ENCODE measurements at regions not wholly inside any gene's neighbourhood (a gene's known extent, or its start where the extent isn't known, plus 50 kb on each side); places are given as distances from the start of the nearest gene placed in this dataset.

- peak in 1 of 2 donors; percentile 53 for DNase-seq
- H3K4me3 ChIP-seq, result no peak overlapping the region
- no peaks in the 10 kb centered on the region for H3K4me1 ChIP-seq
- H3K9me3 ChIP-seq, result no peaks in the 10 kb centered on the region
- no peaks in the 10 kb centered on the region for H3K27me3 ChIP-seq
- 53 to 75% (median 61%) methylated on average over 5 of the region's 5 CpGs for WGBS, 5 donors
- H3K36me3 ChIP-seq, result no peaks in the 10 kb centered on the region
- intact Hi-C loops (cut with DNase I; ENCODE audit: low total_unique reads), result no loop called here
- no peak for TF ChIP-seq POLR2A (IDR thresholded peaks at IDR 0.05)
- TF ChIP-seq POLR2AphosphoS5 (IDR thresholded peaks at IDR 0.05), result no peak
- no peak for TF ChIP-seq CTCF (IDR thresholded peaks at IDR 0.05)
- no peak for TF ChIP-seq EP300 (IDR thresholded peaks at IDR 0.05)
- H3K27ac ChIP-seq, result no peak overlapping the region
These were observed 312.5 kb upstream of the CHRM2 start for GRCh38 chr7:136555933-136556332.

GRCh38 chr7:136551618-136552017 lies 316.8 kb upstream of the CHRM2 start:
- DNase-seq, result no peak
- no peaks in the 10 kb centered on the region for H3K9me3 ChIP-seq
- TF ChIP-seq POLR2AphosphoS5 (IDR thresholded peaks at IDR 0.05) (no peak), CTCF (IDR thresholded peaks at IDR 0.05) (no peak), POLR2A (IDR thresholded peaks at IDR 0.05) (no peak), EP300 (IDR thresholded peaks at IDR 0.05) (no peak)
- intact Hi-C loops (cut with DNase I; ENCODE audit: low total_unique reads), result no loop called here
- 75 to 92% (median 78%) methylated on average over 1 of the region's 1 CpG for WGBS, 5 donors
- H3K27me3 ChIP-seq, result no peaks in the 10 kb centered on the region
- H3K4me1 ChIP-seq, result no peaks in the 10 kb centered on the region
- H3K27ac ChIP-seq, result no peak overlapping the region
- H3K36me3 ChIP-seq, result no peaks in the 10 kb centered on the region
- no peak overlapping the region for H3K4me3 ChIP-seq

GRCh38 chr7:136549756-136550155 lies 318.7 kb upstream of the CHRM2 start:
- WGBS, 5 donors, result 32 to 66% (median 60%) methylated on average over 1 of the region's 1 CpG
- H3K4me1 ChIP-seq, result no peaks in the 10 kb centered on the region
- no peak overlapping the region for H3K4me3 ChIP-seq
- TF ChIP-seq POLR2AphosphoS5 (IDR thresholded peaks at IDR 0.05) (no peak), EP300 (IDR thresholded peaks at IDR 0.05) (no peak), CTCF (IDR thresholded peaks at IDR 0.05) (no peak), POLR2A (IDR thresholded peaks at IDR 0.05) (no peak)
- intact Hi-C loops (cut with DNase I; ENCODE audit: low total_unique reads), result no loop called here
- DNase-seq, result no peak
- no peaks in the 10 kb centered on the region for H3K9me3 ChIP-seq
- H3K27me3 ChIP-seq, result no peaks in the 10 kb centered on the region
- H3K36me3 ChIP-seq, result no peaks in the 10 kb centered on the region
- no peak overlapping the region for H3K27ac ChIP-seq

GRCh38 chr7:136533732-136534131 lies 334.7 kb upstream of the CHRM2 start:
- TF ChIP-seq POLR2AphosphoS5 (IDR thresholded peaks at IDR 0.05), result no peak
- TF ChIP-seq EP300 (IDR thresholded peaks at IDR 0.05), result no peak
- no peak for TF ChIP-seq CTCF (IDR thresholded peaks at IDR 0.05)
- H3K4me1 ChIP-seq, result no peaks in the 10 kb centered on the region
- no peak overlapping the region for H3K27ac ChIP-seq
- 69 to 82% (median 75%) methylated on average over 5 to 8 of the region's 8 CpGs for WGBS, 5 donors
- DNase-seq, result no peak
- H3K4me3 ChIP-seq, result no peak overlapping the region
- no peaks in the 10 kb centered on the region for H3K36me3 ChIP-seq
- intact Hi-C loops (cut with DNase I; ENCODE audit: low total_unique reads), result no loop called here
- H3K9me3 ChIP-seq, result peaks cover 0 to 14% (median 0%) of the 10 kb centered on the region in 4 donors
- H3K27me3 ChIP-seq, result no peaks in the 10 kb centered on the region

All from stomach (tissue), 8 donors.